BE2C (cell line): ENCODE measurements at regions not wholly inside any gene's neighbourhood (a gene's known extent, or its start where the extent isn't known, plus 50 kb on each side); places are given as distances from the start of the nearest gene placed in this dataset.

Source experiments
- DNase-seq: peaks from one replicate; pipeline ENCODE4 v3.0.0-alpha.2; 2020
- H3K27me3 ChIP-seq: fragments of 250-450 bp; sonication (Bioruptor Pico); 2 replicates; pipeline ENCODE4 v1.5.1; 2020; ENCODE audit warnings: mild to moderate bottlenecking
- H3K36me3 ChIP-seq: fragments of 250-450 bp; sonication (Bioruptor Pico); 2 replicates; pipeline ENCODE4 v1.5.1; 2020; ENCODE audit warnings: mild to moderate bottlenecking
- H3K4me1 ChIP-seq: fragments of 250-450 bp; sonication (Bioruptor Pico); 2 replicates; pipeline ENCODE4 v1.5.1; 2020
- H3K4me3 ChIP-seq: 2 replicates; pipeline ENCODE4 v1.5.1; 2011; ENCODE audit warnings: low read depth, low read length
- H3K9me3 ChIP-seq: fragments of 250-450 bp; sonication (Bioruptor Pico); 2 replicates; pipeline ENCODE4 v1.5.1; 2020
- CTCF ChIP-seq: IDR thresholded peaks from 2 replicates; pipeline ENCODE4 v1.5.1; 2012; ENCODE audit warnings: mild to moderate bottlenecking, low read depth, low read length

- Histone ChIP-seq H3K36me3 (no peaks in the 10 kb centered on the region), H3K9me3 (no peaks in the 10 kb centered on the region), H3K4me3 (no peak overlapping the region), H3K27me3 (peaks cover 13% of the 10 kb centered on the region; the same call in 1 of the 2 replicates), H3K4me1 (no peaks in the 10 kb centered on the region)
- no peak for TF ChIP-seq CTCF
- DNase-seq = no peak
These were observed 106.0 kb upstream of the AFDN start for GRCh38 chr6:167720456-167721285.

GRCh38 chr6:167721291-167721690 lies 105.4 kb upstream of the AFDN start:
- H3K4me3 ChIP-seq = no peak overlapping the region
- H3K9me3 ChIP-seq = no peaks in the 10 kb centered on the region
- H3K36me3 ChIP-seq = no peaks in the 10 kb centered on the region
- TF ChIP-seq CTCF = no peak
- H3K4me1 ChIP-seq = no peaks in the 10 kb centered on the region
- peaks cover 11% of the 10 kb centered on the region; the same call in 1 of the 2 replicates for H3K27me3 ChIP-seq
- DNase-seq = no peak

- Histone ChIP-seq H3K4me1 (no peaks in the 10 kb centered on the region), H3K9me3 (no peaks in the 10 kb centered on the region), H3K36me3 (no peaks in the 10 kb centered on the region), H3K4me3 (no peak overlapping the region), H3K27me3 (peaks cover 10% of the 10 kb centered on the region; the same call in 1 of the 2 replicates)
- no peak for TF ChIP-seq CTCF
- no peak for DNase-seq
These were observed 103.9 kb upstream of the AFDN start for GRCh38 chr6:167722634-167723309.

GRCh38 chr6:167726043-167726621 lies 100.6 kb upstream of the AFDN start:
- H3K4me1 ChIP-seq = no peaks in the 10 kb centered on the region
- peaks cover 7% of the 10 kb centered on the region; the same call in 1 of the 2 replicates for H3K27me3 ChIP-seq
- TF ChIP-seq CTCF = no peak
- H3K4me3 ChIP-seq = no peak overlapping the region
- no peaks in the 10 kb centered on the region for H3K9me3 ChIP-seq
- no peak for DNase-seq
- H3K36me3 ChIP-seq = no peaks in the 10 kb centered on the region

GRCh38 chr6:167730441-167730840 lies 96.3 kb upstream of the AFDN start:
- no peak for DNase-seq
- Histone ChIP-seq H3K9me3 (no peaks in the 10 kb centered on the region), H3K36me3 (no peaks in the 10 kb centered on the region), H3K4me3 (no peak overlapping the region), H3K4me1 (no peaks in the 10 kb centered on the region), H3K27me3 (peaks cover 3% of the 10 kb centered on the region; the same call in 1 of the 2 replicates)
- TF ChIP-seq CTCF = no peak
